Tongue (tissue), 1 donor: ENCODE measurements at regions not wholly inside any gene's neighbourhood (a gene's known extent, or its start where the extent isn't known, plus 50 kb on each side); places are given as distances from the start of the nearest gene placed in this dataset.

Experiments used
- DNase-seq: peaks from one replicate; pipeline ENCODE4 v3.0.0-alpha.2; 2015

- no peak for DNase-seq
Measured at GRCh38 chrX:40485102-40485826, 95.5 kb upstream of the ATP6AP2 start.

GRCh38 chrX:40484408-40485091 lies 96.2 kb upstream of the ATP6AP2 start:
- DNase-seq: no peak

- no peak for DNase-seq
Measured at GRCh38 chrX:40483502-40483901, 97.3 kb upstream of the ATP6AP2 start.

GRCh38 chrX:40479777-40480318 lies 100.9 kb upstream of the ATP6AP2 start:
- DNase-seq: no peak

DNA sequence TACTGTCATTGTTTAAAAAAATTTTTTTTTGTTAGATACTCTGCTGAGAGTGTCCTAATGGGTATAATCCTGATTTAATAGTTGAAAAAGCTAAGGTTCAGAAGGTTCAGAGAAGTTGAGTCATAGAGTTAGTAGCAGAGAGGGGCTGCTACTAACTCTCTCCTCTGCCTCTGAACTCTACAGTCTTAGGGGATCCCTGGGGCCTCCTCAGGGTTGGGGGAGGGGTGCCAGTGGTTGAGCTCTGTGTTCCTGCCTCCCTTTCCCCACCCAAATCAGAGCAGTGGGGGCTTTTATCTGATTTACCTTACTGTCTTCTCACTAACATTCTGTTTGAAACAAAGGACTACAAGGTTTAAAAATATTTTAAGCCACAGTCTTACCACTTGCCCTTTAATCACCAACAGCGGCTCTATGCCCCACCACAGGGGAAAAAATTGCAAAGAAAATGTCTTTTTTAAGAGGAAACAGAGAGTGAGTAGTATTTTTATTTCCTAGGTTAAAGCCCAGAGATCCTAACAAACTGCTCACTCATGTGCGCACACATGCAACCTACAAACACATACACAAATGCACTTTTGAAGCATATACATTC lies 102.2 kb upstream of the ATP6AP2 start:
- no peak for DNase-seq

DNA sequence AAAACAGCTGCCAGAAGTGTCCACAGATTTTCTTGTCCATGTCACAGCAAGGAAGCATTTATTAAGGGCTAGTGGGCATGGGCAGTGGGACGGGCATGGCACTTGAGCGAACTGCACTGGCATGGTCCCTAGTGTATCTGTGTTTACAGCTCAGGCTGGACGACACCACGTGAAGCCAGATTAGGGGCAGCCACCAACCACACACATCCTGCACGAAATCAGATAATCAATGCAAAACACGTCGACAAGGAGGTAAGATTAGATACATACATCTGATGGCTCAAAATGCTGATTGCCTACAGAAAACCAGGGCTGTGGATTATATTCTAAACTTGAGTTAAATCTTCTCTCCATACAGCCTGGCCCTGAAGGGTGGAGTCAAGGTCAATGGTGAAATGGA lies 103.8 kb upstream of the ATP6AP2 start:
- no peak for DNase-seq

DNA sequence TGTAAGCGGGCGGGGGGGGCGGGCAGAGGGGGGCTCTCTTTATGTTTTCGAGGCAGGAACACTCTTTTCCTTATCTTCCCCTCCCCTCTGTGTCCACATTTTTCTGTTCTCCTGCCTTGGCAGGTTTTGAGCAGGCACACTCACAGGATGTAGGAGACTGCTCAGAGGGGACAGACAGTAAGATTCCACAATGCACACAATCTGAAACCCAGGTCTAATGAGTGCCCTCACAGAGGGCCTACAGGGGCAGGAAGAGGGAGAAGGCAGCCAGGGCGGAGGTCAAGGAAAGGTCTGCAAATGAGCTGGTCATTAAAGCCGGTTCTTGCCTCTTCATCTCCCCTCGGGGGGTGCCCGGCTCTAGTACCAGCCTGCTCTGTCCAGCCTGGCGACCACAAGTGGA lies 106.1 kb upstream of the ATP6AP2 start:
- no peak for DNase-seq

DNA sequence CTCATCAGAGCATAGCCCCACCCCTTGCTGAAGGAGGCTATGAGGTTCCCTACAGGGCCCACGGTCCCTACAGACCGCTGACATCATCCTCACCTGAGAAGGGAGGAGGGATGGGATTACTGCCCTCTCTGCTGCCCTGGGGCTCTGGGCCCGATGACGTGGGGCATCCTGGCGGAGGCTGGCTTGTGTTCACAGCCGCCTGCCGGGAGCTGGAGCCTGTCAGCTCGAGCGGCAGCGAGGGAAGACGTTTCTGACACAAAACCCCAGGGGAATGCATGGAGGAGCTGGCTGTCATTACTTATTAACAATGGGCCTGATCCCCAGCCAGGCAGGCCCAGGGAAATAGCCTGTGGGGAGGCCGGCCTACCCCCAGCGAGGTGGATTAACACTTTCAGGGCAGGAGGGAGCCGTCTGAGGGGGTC lies 106.6 kb upstream of the ATP6AP2 start:
- peak; percentile 48 for DNase-seq

DNA sequence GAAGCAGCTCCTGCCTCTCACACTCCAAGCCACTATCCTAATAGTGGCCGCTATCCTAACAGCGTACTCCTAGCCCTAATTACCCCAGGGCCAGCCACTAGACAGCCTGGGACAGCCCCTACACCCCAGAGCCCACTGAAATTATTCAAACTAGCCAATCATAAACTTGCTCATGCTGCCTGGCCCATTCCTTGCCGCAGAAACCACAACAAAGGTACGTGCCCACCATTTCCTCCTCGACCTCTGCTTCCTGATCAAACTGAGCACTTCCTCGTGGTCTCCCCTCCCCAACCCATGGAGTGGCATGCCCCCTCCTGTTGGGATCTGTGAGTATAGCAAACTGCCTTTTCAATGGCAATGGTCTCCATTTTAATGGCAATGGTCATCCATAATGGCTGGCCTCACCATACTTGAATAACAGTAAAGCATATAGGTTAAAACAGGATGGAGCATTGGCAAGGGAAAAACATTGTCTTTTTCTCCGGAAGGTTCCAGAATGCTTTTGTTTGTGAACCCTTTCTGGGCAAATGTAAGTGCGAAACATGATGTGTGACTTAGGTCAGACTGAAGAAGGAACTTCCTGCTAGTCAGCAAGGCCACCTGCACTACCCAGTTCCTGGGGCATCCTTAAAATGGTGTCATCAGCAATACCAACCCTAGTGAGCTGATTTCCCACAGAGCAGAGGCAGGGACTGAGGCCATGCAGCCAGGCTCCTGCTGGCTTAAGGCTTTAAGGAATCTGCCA lies 107.1 kb upstream of the ATP6AP2 start:
- DNase-seq: no peak

DNA sequence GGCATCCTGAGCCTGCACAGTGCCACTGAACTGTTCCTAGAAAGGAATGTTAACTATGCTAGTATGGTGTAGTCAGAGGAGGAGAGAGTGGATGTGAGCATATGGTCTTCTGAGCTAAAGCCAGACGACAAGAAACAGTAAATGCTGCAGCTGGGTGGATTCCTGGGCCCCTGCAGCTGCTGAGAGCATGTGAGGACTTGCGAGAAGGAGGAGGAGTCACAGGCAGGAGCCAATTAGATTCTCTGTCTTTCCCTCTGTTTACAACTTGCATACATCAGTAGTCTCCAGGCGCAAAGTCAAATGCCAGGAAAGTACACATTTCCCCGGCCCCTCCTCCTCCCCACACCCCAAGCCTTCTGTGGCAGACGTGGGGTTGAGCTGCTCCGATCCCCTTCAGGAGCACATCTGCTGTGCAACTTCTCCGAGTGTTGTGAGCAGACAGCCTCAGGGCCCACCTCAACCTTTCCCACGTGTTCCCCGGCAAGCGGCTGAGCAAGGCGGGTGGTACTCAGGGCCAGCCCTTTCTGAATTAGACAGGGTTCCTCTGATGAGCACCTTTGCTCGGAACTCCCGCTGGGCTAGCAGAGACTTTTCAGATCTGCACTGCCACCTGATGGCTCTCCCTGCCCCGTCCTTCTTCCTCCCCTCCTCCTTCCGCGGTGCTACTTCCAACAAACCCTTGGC lies 108.7 kb upstream of the ATP6AP2 start:
- DNase-seq: peak; percentile 95

- DNase-seq: no peak
Measured at GRCh38 chrX:40470830-40471429, 109.8 kb upstream of the ATP6AP2 start.

DNA sequence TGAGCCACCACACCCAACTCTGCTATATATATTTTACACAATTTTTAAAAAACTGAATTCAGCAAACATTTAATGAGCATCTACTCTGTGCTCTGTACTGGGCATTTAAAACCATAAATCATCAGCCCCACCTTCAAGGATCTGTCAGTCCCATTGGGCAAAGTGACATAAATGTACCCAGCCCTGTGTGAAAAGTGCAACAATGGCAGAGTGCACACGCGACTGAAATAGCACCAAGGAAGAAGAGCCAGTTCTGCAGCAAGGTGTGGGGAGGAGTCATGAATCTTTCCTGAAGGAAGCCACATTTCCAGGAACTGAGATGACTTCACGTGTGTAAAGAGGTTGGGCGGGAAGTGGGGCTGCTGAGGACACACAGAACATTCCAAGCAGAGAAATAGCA lies 111.5 kb upstream of the ATP6AP2 start:
- no peak for DNase-seq

DNA sequence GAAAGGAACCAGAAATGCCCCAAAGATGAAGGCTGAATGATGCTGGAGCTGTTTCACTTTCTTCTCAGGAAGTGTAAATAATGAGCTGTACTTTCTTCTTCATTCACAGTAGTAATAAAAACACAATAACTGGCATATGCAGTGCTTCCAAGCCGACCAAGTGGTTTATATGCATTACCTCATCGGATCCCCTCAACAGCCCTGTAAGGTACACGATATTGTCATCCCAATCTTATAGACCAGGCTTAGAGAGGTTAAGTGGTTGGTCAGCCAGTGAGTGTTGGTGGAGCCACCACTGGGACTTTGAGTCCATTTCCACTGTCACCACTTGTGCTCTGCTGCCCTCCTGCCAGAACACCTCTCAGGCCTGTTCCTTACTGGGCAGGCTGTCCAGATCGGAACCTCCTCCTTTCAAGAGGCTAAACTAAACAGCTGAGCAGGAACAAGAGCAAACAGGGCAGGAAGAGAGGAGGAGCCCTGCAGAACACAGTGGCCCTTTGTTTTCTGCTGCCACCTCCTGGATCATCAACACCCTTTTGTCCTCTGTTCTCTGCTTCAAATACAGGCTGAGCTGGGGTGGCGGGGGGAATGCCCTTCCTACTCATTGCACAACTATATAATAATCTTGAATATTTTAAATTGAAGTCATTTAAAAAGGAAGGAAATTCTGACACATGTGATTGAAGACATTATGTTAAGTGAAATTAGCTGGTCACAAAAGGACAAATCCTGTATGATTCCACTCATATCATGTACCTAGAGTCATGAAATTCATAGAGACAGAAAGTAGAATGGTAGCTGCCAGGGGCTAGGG lies 112.5 kb upstream of the ATP6AP2 start:
- peak; percentile 78 for DNase-seq

GRCh38 chrX:40467454-40467853 lies 113.3 kb upstream of the ATP6AP2 start:
- no peak for DNase-seq

- no peak for DNase-seq
Measured at GRCh38 chrX:40465735-40466551, 114.8 kb upstream of the ATP6AP2 start.

- peak; percentile 57 for DNase-seq
Measured at GRCh38 chrX:40462795-40463194, 118.0 kb upstream of the ATP6AP2 start.

DNA sequence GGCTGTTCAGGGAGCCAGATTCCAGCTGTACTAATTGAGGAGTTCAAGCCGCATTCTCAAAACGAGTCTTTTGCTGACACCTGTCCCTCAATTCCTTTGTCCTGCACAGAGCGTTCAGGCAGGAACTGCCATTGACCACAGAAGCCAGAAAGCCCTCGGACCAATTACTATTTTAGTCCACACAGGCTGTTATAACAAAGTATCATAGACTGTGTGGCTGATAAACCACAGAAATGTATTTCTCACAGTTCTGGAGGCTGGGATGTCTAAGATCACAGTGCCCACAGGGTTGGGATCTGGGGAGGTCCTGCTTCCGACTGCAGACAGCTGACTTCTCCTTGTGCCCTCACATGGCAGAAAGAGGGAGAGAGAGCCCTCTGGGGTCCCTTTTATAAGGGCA lies 119.8 kb upstream of the ATP6AP2 start:
- no peak for DNase-seq

DNA sequence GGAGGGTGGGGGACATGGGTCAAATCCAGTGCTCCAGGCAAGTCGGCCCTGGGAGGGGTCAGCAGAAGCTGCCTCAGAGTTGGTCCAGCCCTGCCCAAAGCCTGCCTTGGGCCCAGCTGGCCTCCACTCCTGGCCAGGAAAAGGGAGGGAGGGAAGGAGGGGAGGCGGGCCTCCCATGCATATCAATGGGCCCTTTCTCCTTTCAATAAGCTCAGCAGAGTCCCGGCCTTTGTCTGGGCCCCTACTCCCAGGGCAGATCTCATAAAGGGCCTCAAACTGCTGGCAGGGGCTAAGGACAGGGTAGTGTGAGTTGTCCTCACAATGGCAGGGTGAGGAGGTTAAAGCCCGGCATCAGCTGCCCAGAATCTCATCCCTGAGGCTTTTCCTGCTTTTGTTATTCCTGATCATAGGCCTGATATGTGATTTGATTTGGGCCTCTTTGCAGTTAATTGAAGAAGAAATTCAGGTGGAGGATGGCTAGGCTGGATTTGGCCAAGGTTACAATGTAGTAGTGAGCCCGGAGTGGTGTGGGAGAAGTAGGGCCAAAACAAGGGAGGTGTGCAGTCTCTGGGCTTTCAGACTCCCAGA lies 121.1 kb upstream of the ATP6AP2 start:
- DNase-seq: no peak

DNA sequence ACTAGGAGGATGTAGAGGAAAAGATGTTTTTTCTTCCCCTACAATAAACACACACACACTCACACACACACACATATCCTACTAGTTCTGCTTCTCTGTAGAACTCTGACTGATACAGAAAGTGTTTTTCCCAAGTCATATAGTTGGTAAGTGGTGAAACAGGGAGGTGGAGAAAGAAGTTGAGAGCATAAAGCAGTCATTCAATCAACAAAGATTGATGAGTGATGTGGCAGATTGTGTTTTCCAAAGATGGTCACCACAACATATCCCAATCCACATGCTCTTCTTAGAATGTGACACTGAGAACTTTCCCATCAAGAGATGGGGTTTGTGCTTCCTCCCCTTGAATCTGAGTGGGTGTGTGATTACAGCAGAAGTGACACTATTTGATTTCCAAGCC lies 123.4 kb upstream of the ATP6AP2 start:
- DNase-seq: no peak
